ENCODE measurements at regions not wholly inside any gene's neighbourhood (a gene's known extent, or its start where the extent isn't known, plus 50 kb on each side); places are given as distances from the start of the nearest gene placed in this dataset.

GRCh38 chr16:79391395-79391794 is 209.1 kb downstream of the MAF start:
- TF ChIP-seq CTCF (conservative IDR thresholded peaks at IDR 0.05; ENCODE audit: low read depth in 2 of 2) (no peak), REST (IDR thresholded peaks at IDR 0.05; ENCODE audit: unreplicated experiment) (no peak), POLR2AphosphoS5 (IDR thresholded peaks at IDR 0.05; ENCODE audit: low read depth) (no peak), EZH2 (IDR thresholded peaks at IDR 0.05; ENCODE audit: low read depth, unreplicated experiment) (no peak), JUNB (IDR thresholded peaks at IDR 0.05; ENCODE audit: unreplicated experiment) (no peak), EZH2phosphoT487 (IDR thresholded peaks at IDR 0.05; ENCODE audit: unreplicated experiment) (no peak), ZNF114 (CRISPR knock-in tag; IDR thresholded peaks at IDR 0.05) (no peak), ZNF331 (CRISPR knock-in tag; IDR thresholded peaks at IDR 0.05; ENCODE audit: low read depth) (no peak), STAT1 (IDR thresholded peaks at IDR 0.05; ENCODE audit: unreplicated experiment) (no peak), NANOG (IDR thresholded peaks at IDR 0.05; ENCODE audit: borderline replicate concordance) (no peak), CREB1 (CRISPR knock-in tag; IDR thresholded peaks at IDR 0.05; ENCODE audit: low read depth) (no peak)
